ENCODE measurements at regions not wholly inside any gene's neighbourhood (a gene's known extent, or its start where the extent isn't known, plus 50 kb on each side); places are given as distances from the start of the nearest gene placed in this dataset.

GRCh38 chr14:100654025-100654813 lies 67.0 kb upstream of the BEGAIN start:
- TF ChIP-seq CTCF (IDR thresholded peaks at IDR 0.05) (no peak), EP300 (IDR thresholded peaks at IDR 0.05) (no peak), POLR2A (IDR thresholded peaks at IDR 0.05) (no peak)

Measured in tibial nerve (tissue), 4 donors.